ENCODE measurements at regions not wholly inside any gene's neighbourhood (a gene's known extent, or its start where the extent isn't known, plus 50 kb on each side); places are given as distances from the start of the nearest gene placed in this dataset.

- H3K4me2 ChIP-seq (ENCODE audit: insufficient read depth, low read length) = no peak overlapping the region
- H4K20me1 ChIP-seq (ENCODE audit: insufficient read depth, low read length) = no peaks in the 10 kb centered on the region
- no peak overlapping the region for H3K4me3 ChIP-seq (ENCODE audit: low read depth in 1 of 2, low read length in 2 of 2)
- DNase-seq = no peak
- no peaks in the 10 kb centered on the region for H3K79me2 ChIP-seq (ENCODE audit: insufficient read depth, low read length)
- no peaks in the 10 kb centered on the region for H3K36me3 ChIP-seq (ENCODE audit: insufficient read depth, low read length)
- TF ChIP-seq EZH2 (IDR thresholded peaks at IDR 0.05; ENCODE audit: borderline replicate concordance, low read depth, low read length, severe bottlenecking) = no peak
- TF ChIP-seq CTCF (IDR thresholded peaks at IDR 0.05; ENCODE audit: borderline replicate concordance, extremely low read depth, low read length, poor library complexity, severe bottlenecking) = no peak
- ATAC-seq (ENCODE audit: insufficient read depth, low read depth) = no peak
- no peaks in the 10 kb centered on the region for H3K4me1 ChIP-seq (ENCODE audit: insufficient read depth, low read length)
- H3K27me3 ChIP-seq (ENCODE audit: insufficient read depth, low read length, poor library complexity) = no peaks in the 10 kb centered on the region
- no peak overlapping the region for H3K27ac ChIP-seq (ENCODE audit: low read length)
- no peaks in the 10 kb centered on the region for H3K9me3 ChIP-seq (ENCODE audit: insufficient read depth, low read length, severe bottlenecking)
- H3K9ac ChIP-seq (ENCODE audit: low read depth, low read length) = no peak overlapping the region
- no peak overlapping the region for H2AFZ ChIP-seq (ENCODE audit: low read depth, low read length)
Measured at GRCh38 chr7:85529831-85530230, 343.0 kb upstream of the SEMA3D start.

GRCh38 chr7:85529201-85529600 is 342.3 kb upstream of the SEMA3D start:
- TF ChIP-seq CTCF (IDR thresholded peaks at IDR 0.05; ENCODE audit: borderline replicate concordance, extremely low read depth, low read length, poor library complexity, severe bottlenecking) = no peak
- TF ChIP-seq EZH2 (IDR thresholded peaks at IDR 0.05; ENCODE audit: borderline replicate concordance, low read depth, low read length, severe bottlenecking) = no peak
- no peaks in the 10 kb centered on the region for H3K4me1 ChIP-seq (ENCODE audit: insufficient read depth, low read length)
- no peak overlapping the region for H3K4me2 ChIP-seq (ENCODE audit: insufficient read depth, low read length)
- no peak overlapping the region for H3K4me3 ChIP-seq (ENCODE audit: low read depth in 1 of 2, low read length in 2 of 2)
- H3K9me3 ChIP-seq (ENCODE audit: insufficient read depth, low read length, severe bottlenecking) = no peaks in the 10 kb centered on the region
- H3K27ac ChIP-seq (ENCODE audit: low read length) = no peak overlapping the region
- no peaks in the 10 kb centered on the region for H4K20me1 ChIP-seq (ENCODE audit: insufficient read depth, low read length)
- H3K36me3 ChIP-seq (ENCODE audit: insufficient read depth, low read length) = no peaks in the 10 kb centered on the region
- no peaks in the 10 kb centered on the region for H3K79me2 ChIP-seq (ENCODE audit: insufficient read depth, low read length)
- DNase-seq (no peak), ATAC-seq (ENCODE audit: insufficient read depth, low read depth) (no peak)
- no peak overlapping the region for H2AFZ ChIP-seq (ENCODE audit: low read depth, low read length)
- no peak overlapping the region for H3K9ac ChIP-seq (ENCODE audit: low read depth, low read length)
- no peaks in the 10 kb centered on the region for H3K27me3 ChIP-seq (ENCODE audit: insufficient read depth, low read length, poor library complexity)

GRCh38 chr7:85528581-85528980 is 341.7 kb upstream of the SEMA3D start:
- no peak overlapping the region for H3K9ac ChIP-seq (ENCODE audit: low read depth, low read length)
- H2AFZ ChIP-seq (ENCODE audit: low read depth, low read length) = no peak overlapping the region
- TF ChIP-seq EZH2 (IDR thresholded peaks at IDR 0.05; ENCODE audit: borderline replicate concordance, low read depth, low read length, severe bottlenecking) = no peak
- no peak for TF ChIP-seq CTCF (IDR thresholded peaks at IDR 0.05; ENCODE audit: borderline replicate concordance, extremely low read depth, low read length, poor library complexity, severe bottlenecking)
- no peak for DNase-seq
- no peaks in the 10 kb centered on the region for H3K36me3 ChIP-seq (ENCODE audit: insufficient read depth, low read length)
- ATAC-seq (ENCODE audit: insufficient read depth, low read depth) = no peak
- no peaks in the 10 kb centered on the region for H3K9me3 ChIP-seq (ENCODE audit: insufficient read depth, low read length, severe bottlenecking)
- H4K20me1 ChIP-seq (ENCODE audit: insufficient read depth, low read length) = no peaks in the 10 kb centered on the region
- H3K4me3 ChIP-seq (ENCODE audit: low read depth in 1 of 2, low read length in 2 of 2) = no peak overlapping the region
- H3K4me1 ChIP-seq (ENCODE audit: insufficient read depth, low read length) = no peaks in the 10 kb centered on the region
- H3K27me3 ChIP-seq (ENCODE audit: insufficient read depth, low read length, poor library complexity) = no peaks in the 10 kb centered on the region
- H3K27ac ChIP-seq (ENCODE audit: low read length) = no peak overlapping the region
- no peaks in the 10 kb centered on the region for H3K79me2 ChIP-seq (ENCODE audit: insufficient read depth, low read length)
- H3K4me2 ChIP-seq (ENCODE audit: insufficient read depth, low read length) = no peak overlapping the region

- DNase-seq (no peak), ATAC-seq (ENCODE audit: insufficient read depth, low read depth) (no peak)
- Histone ChIP-seq H3K9ac (ENCODE audit: low read depth, low read length) (no peak overlapping the region), H3K4me3 (ENCODE audit: low read depth in 1 of 2, low read length in 2 of 2) (no peak overlapping the region), H3K36me3 (ENCODE audit: insufficient read depth, low read length) (no peaks in the 10 kb centered on the region), H3K4me2 (ENCODE audit: insufficient read depth, low read length) (no peak overlapping the region), H3K27me3 (ENCODE audit: insufficient read depth, low read length, poor library complexity) (no peaks in the 10 kb centered on the region), H3K79me2 (ENCODE audit: insufficient read depth, low read length) (no peaks in the 10 kb centered on the region), H2AFZ (ENCODE audit: low read depth, low read length) (no peak overlapping the region), H3K27ac (ENCODE audit: low read length) (no peak overlapping the region), H3K4me1 (ENCODE audit: insufficient read depth, low read length) (no peaks in the 10 kb centered on the region), H4K20me1 (ENCODE audit: insufficient read depth, low read length) (no peaks in the 10 kb centered on the region), H3K9me3 (ENCODE audit: insufficient read depth, low read length, severe bottlenecking) (no peaks in the 10 kb centered on the region)
- TF ChIP-seq EZH2 (IDR thresholded peaks at IDR 0.05; ENCODE audit: borderline replicate concordance, low read depth, low read length, severe bottlenecking) (no peak), CTCF (IDR thresholded peaks at IDR 0.05; ENCODE audit: borderline replicate concordance, extremely low read depth, low read length, poor library complexity, severe bottlenecking) (no peak)
Measured at GRCh38 chr7:85525676-85526075, 338.8 kb upstream of the SEMA3D start.
